ENCODE measurements at regions not wholly inside any gene's neighbourhood (a gene's known extent, or its start where the extent isn't known, plus 50 kb on each side); places are given as distances from the start of the nearest gene placed in this dataset.

GRCh38 chr11:130526846-130527245, 78.4 kb downstream of the ADAMTS15 start:
- no peaks in the 10 kb centered on the region for H3K9me3 ChIP-seq (ENCODE audit: control insufficient read depth in 2 of 2, insufficient read depth in 1 of 2, low read depth in 1 of 2, low read length in 1 of 2)

GRCh38 chr11:130527636-130528297, 79.3 kb downstream of the ADAMTS15 start:
- Histone ChIP-seq H3K27ac (ENCODE audit: low read depth in 2 of 2, low read length in 1 of 2) (no peak overlapping the region), H3K9me3 (ENCODE audit: control insufficient read depth in 2 of 2, insufficient read depth in 1 of 2, low read depth in 1 of 2, low read length in 1 of 2) (no peaks in the 10 kb centered on the region), H3K4me1 (ENCODE audit: control insufficient read depth in 2 of 2, insufficient read depth in 2 of 2, low read length in 1 of 2) (peaks cover 0 to 2% of the 10 kb centered on the region in 2 donors), H3K36me3 (ENCODE audit: control insufficient read depth in 2 of 2, insufficient read depth in 2 of 2, low read length in 1 of 2) (no peaks in the 10 kb centered on the region), H3K27me3 (ENCODE audit: control insufficient read depth in 1 of 2, insufficient read depth in 2 of 2, low read length in 2 of 2) (no peaks in the 10 kb centered on the region), H3K4me3 (ENCODE audit: low read depth in 1 of 2, low read length in 2 of 2) (no peak overlapping the region)
- 66 to 67% methylated on average over 5 of the region's 5 CpGs for WGBS, 2 donors

More at GRCh38 chr11:130526846-130527245, 78.4 kb downstream of the ADAMTS15 start:
- 79 to 89% methylated on average over 3 of the region's 3 CpGs for WGBS, 2 donors
- H3K27ac ChIP-seq (ENCODE audit: low read depth in 2 of 2, low read length in 1 of 2), result no peak overlapping the region
- no peaks in the 10 kb centered on the region for H3K36me3 ChIP-seq (ENCODE audit: control insufficient read depth in 2 of 2, insufficient read depth in 2 of 2, low read length in 1 of 2)
- H3K27me3 ChIP-seq (ENCODE audit: control insufficient read depth in 1 of 2, insufficient read depth in 2 of 2, low read length in 2 of 2), result no peaks in the 10 kb centered on the region
- no peak overlapping the region for H3K4me3 ChIP-seq (ENCODE audit: low read depth in 1 of 2, low read length in 2 of 2)
- peaks cover 2 to 3% of the 10 kb centered on the region in 2 donors for H3K4me1 ChIP-seq (ENCODE audit: control insufficient read depth in 2 of 2, insufficient read depth in 2 of 2, low read length in 1 of 2)

GRCh38 chr11:130528298-130529261, 80.1 kb downstream of the ADAMTS15 start:
- Histone ChIP-seq H3K9me3 (ENCODE audit: control insufficient read depth in 2 of 2, insufficient read depth in 1 of 2, low read depth in 1 of 2, low read length in 1 of 2) (no peaks in the 10 kb centered on the region), H3K4me1 (ENCODE audit: control insufficient read depth in 2 of 2, insufficient read depth in 2 of 2, low read length in 1 of 2) (peaks cover 0 to 2% of the 10 kb centered on the region in 2 donors), H3K27ac (ENCODE audit: low read depth in 2 of 2, low read length in 1 of 2) (no peak overlapping the region), H3K4me3 (ENCODE audit: low read depth in 1 of 2, low read length in 2 of 2) (no peak overlapping the region), H3K36me3 (ENCODE audit: control insufficient read depth in 2 of 2, insufficient read depth in 2 of 2, low read length in 1 of 2) (no peaks in the 10 kb centered on the region), H3K27me3 (ENCODE audit: control insufficient read depth in 1 of 2, insufficient read depth in 2 of 2, low read length in 2 of 2) (no peaks in the 10 kb centered on the region)
- 62 to 68% methylated on average over 16 of the region's 16 CpGs for WGBS, 2 donors

- no peaks in the 10 kb centered on the region for H3K9me3 ChIP-seq (ENCODE audit: control insufficient read depth in 2 of 2, insufficient read depth in 1 of 2, low read depth in 1 of 2, low read length in 1 of 2)
- H3K27ac ChIP-seq (ENCODE audit: low read depth in 2 of 2, low read length in 1 of 2), result no peak overlapping the region
- no peak overlapping the region for H3K4me3 ChIP-seq (ENCODE audit: low read depth in 1 of 2, low read length in 2 of 2)
- H3K27me3 ChIP-seq (ENCODE audit: control insufficient read depth in 1 of 2, insufficient read depth in 2 of 2, low read length in 2 of 2), result no peaks in the 10 kb centered on the region
- H3K36me3 ChIP-seq (ENCODE audit: control insufficient read depth in 2 of 2, insufficient read depth in 2 of 2, low read length in 1 of 2), result no peaks in the 10 kb centered on the region
- peaks cover 0 to 2% of the 10 kb centered on the region in 2 donors for H3K4me1 ChIP-seq (ENCODE audit: control insufficient read depth in 2 of 2, insufficient read depth in 2 of 2, low read length in 1 of 2)
- 84 to 96% methylated on average over 5 of the region's 5 CpGs for WGBS, 2 donors
These were observed 80.9 kb downstream of the ADAMTS15 start for GRCh38 chr11:130529366-130529765.

- Histone ChIP-seq H3K27me3 (ENCODE audit: control insufficient read depth in 1 of 2, insufficient read depth in 2 of 2, low read length in 2 of 2) (no peaks in the 10 kb centered on the region), H3K4me1 (ENCODE audit: control insufficient read depth in 2 of 2, insufficient read depth in 2 of 2, low read length in 1 of 2) (peaks cover 0 to 2% of the 10 kb centered on the region in 2 donors), H3K27ac (ENCODE audit: low read depth in 2 of 2, low read length in 1 of 2) (no peak overlapping the region), H3K9me3 (ENCODE audit: control insufficient read depth in 2 of 2, insufficient read depth in 1 of 2, low read depth in 1 of 2, low read length in 1 of 2) (no peaks in the 10 kb centered on the region), H3K36me3 (ENCODE audit: control insufficient read depth in 2 of 2, insufficient read depth in 2 of 2, low read length in 1 of 2) (no peaks in the 10 kb centered on the region), H3K4me3 (ENCODE audit: low read depth in 1 of 2, low read length in 2 of 2) (no peak overlapping the region)
- 77 to 82% methylated on average over 2 of the region's 2 CpGs for whole genome bisulfite sequencing, 2 donors
These were observed 82.6 kb downstream of the ADAMTS15 start for GRCh38 chr11:130531061-130531460.

- no peak overlapping the region for H3K27ac ChIP-seq (ENCODE audit: low read depth in 2 of 2, low read length in 1 of 2)
These were observed 84.8 kb downstream of the ADAMTS15 start for GRCh38 chr11:130533113-130533798.

GRCh38 chr11:130533871-130534270, 85.4 kb downstream of the ADAMTS15 start:
- Histone ChIP-seq H3K4me3 (ENCODE audit: low read depth in 1 of 2, low read length in 2 of 2) (no peak overlapping the region), H3K4me1 (ENCODE audit: control insufficient read depth in 2 of 2, insufficient read depth in 2 of 2, low read length in 1 of 2) (no peaks in the 10 kb centered on the region), H3K27me3 (ENCODE audit: control insufficient read depth in 1 of 2, insufficient read depth in 2 of 2, low read length in 2 of 2) (no peaks in the 10 kb centered on the region), H3K36me3 (ENCODE audit: control insufficient read depth in 2 of 2, insufficient read depth in 2 of 2, low read length in 1 of 2) (no peaks in the 10 kb centered on the region), H3K27ac (ENCODE audit: low read depth in 2 of 2, low read length in 1 of 2) (no peak overlapping the region), H3K9me3 (ENCODE audit: control insufficient read depth in 2 of 2, insufficient read depth in 1 of 2, low read depth in 1 of 2, low read length in 1 of 2) (no peaks in the 10 kb centered on the region)
- 85 to 88% methylated on average over 5 of the region's 5 CpGs for WGBS, 2 donors

More at GRCh38 chr11:130533113-130533798, 84.8 kb downstream of the ADAMTS15 start:
- H3K9me3 ChIP-seq (ENCODE audit: control insufficient read depth in 2 of 2, insufficient read depth in 1 of 2, low read depth in 1 of 2, low read length in 1 of 2), result no peaks in the 10 kb centered on the region
- H3K27me3 ChIP-seq (ENCODE audit: control insufficient read depth in 1 of 2, insufficient read depth in 2 of 2, low read length in 2 of 2), result no peaks in the 10 kb centered on the region
- H3K36me3 ChIP-seq (ENCODE audit: control insufficient read depth in 2 of 2, insufficient read depth in 2 of 2, low read length in 1 of 2), result no peaks in the 10 kb centered on the region
- WGBS, 2 donors, result 67 to 75% methylated on average over 12 of the region's 12 CpGs
- H3K4me3 ChIP-seq (ENCODE audit: low read depth in 1 of 2, low read length in 2 of 2), result no peak overlapping the region
- no peaks in the 10 kb centered on the region for H3K4me1 ChIP-seq (ENCODE audit: control insufficient read depth in 2 of 2, insufficient read depth in 2 of 2, low read length in 1 of 2)

- Histone ChIP-seq H3K36me3 (ENCODE audit: control insufficient read depth in 2 of 2, insufficient read depth in 2 of 2, low read length in 1 of 2) (no peaks in the 10 kb centered on the region), H3K27me3 (ENCODE audit: control insufficient read depth in 1 of 2, insufficient read depth in 2 of 2, low read length in 2 of 2) (no peaks in the 10 kb centered on the region), H3K27ac (ENCODE audit: low read depth in 2 of 2, low read length in 1 of 2) (no peak overlapping the region), H3K4me3 (ENCODE audit: low read depth in 1 of 2, low read length in 2 of 2) (no peak overlapping the region), H3K4me1 (ENCODE audit: control insufficient read depth in 2 of 2, insufficient read depth in 2 of 2, low read length in 1 of 2) (no peaks in the 10 kb centered on the region), H3K9me3 (ENCODE audit: control insufficient read depth in 2 of 2, insufficient read depth in 1 of 2, low read depth in 1 of 2, low read length in 1 of 2) (no peaks in the 10 kb centered on the region)
- 80 to 85% methylated on average over 10 of the region's 10 CpGs for WGBS, 2 donors
These were observed 86.1 kb downstream of the ADAMTS15 start for GRCh38 chr11:130534551-130534950.

- Histone ChIP-seq H3K27me3 (ENCODE audit: control insufficient read depth in 1 of 2, insufficient read depth in 2 of 2, low read length in 2 of 2) (no peaks in the 10 kb centered on the region), H3K27ac (ENCODE audit: low read depth in 2 of 2, low read length in 1 of 2) (no peak overlapping the region), H3K9me3 (ENCODE audit: control insufficient read depth in 2 of 2, insufficient read depth in 1 of 2, low read depth in 1 of 2, low read length in 1 of 2) (no peaks in the 10 kb centered on the region), H3K36me3 (ENCODE audit: control insufficient read depth in 2 of 2, insufficient read depth in 2 of 2, low read length in 1 of 2) (no peaks in the 10 kb centered on the region), H3K4me3 (ENCODE audit: low read depth in 1 of 2, low read length in 2 of 2) (no peak overlapping the region), H3K4me1 (ENCODE audit: control insufficient read depth in 2 of 2, insufficient read depth in 2 of 2, low read length in 1 of 2) (no peaks in the 10 kb centered on the region)
- WGBS, 2 donors, result 51 to 57% methylated on average over 6 of the region's 6 CpGs
These were observed 87.1 kb downstream of the ADAMTS15 start for GRCh38 chr11:130535520-130535919.

Data from esophagus (tissue), 2 donors.